Stimulated activated CD4-positive, alpha-beta T cell treated with anti-CD3 and anti-CD28 coated beads, Interleukin-1b, Interleukin-23, amount 100 ng/mL, for 24 hours (primary cell): ENCODE measurements at regions not wholly inside any gene's neighbourhood (a gene's known extent, or its start where the extent isn't known, plus 50 kb on each side); places are given as distances from the start of the nearest gene placed in this dataset.

Experiments
- DNase-seq, 4 experiments: peaks; one replicate each; pipeline ENCODE4 v3.0.0-alpha.2; 2020; ENCODE audit warnings: low read depth in 4 of 4, low spot score in 1 of 4

DNA sequence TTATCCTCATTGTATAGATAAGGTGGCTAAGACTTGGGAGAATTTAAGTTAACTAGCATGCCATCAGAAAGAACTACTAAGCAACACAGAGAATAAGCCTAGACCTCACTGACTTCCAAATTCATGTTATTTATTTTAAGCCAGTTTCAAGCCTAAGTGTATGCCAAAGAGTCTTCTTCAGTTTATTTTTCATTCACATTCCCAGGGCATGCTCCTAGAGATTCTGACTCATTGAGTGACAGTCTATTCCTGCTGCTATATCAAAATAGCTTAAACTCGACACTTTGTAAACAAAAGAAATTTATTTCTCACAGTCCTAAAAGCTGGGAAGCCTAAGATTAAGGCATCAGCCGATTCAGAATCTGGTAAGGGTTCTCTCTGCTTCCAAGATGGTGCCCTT lies 467.1 kb downstream of the MBD2 start:
- no peak for DNase-seq

DNA sequence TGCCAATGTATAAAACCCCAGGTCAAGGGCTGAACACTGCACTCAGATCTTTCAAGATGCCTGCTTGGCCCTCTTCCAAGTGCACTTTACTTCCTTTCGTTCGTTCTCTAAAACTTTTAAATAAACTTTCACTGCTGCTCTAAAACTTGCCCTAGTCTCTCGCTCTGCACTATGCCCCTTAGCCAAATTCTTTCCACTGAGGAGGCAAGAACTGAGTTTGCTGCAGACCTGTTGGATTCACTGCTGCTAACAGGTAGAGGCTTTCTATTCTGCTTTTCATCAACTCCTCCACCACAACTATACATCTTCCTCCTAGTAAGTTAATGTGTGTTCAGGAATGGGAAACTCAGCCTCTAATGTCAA lies 467.9 kb downstream of the MBD2 start:
- DNase-seq = no peak

DNA sequence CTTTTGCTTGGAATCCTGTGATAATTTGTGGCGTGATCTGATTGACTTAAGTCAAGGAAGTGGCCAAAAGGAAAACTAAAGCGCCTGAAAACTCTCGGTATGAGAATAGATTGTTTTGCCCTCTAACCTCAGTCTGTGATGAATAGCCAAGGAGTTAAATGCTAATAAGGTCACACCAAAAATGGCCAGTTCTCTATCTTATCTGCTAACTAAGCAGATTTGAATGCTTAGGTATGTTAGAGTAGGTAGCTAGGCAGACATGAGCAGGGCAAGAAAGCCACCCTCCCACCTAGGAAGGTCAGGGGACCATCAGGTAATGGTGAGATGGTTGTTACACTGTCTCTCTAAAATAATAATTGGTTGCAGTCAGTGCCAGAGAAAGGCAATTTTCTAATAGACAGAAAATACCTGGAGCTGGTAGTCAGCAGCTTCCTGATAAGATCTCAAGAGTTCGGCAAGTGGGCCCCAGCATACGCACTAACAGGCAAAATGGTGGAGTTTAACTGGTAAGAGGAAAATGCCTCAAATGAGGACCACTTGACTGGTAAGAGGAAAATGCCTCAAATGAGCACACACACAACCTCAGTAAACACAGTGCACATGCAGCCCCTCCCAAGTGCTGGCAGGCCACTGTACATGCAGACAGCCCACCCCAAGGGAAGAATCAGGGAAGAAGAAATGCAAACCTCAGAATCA lies 468.4 kb downstream of the MBD2 start:
- DNase-seq = no peak

DNA sequence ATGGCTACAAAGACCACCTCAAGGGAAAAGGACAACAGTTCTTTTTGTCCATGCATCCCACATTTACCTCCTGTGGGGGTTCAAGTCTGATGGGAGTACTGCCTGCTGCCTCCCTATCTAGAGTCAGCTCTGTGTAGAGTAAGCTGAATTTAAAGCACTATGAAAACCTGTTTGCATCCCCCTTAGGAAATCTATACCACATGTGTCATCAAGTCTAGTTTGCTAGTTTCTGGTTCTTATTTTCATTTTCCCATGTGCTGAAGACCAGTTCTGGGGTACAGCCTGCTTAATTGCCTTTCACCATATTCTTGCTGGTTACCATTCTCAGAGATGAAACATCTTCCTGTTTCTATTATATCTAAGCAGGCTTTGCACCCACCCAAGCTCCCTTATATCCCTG lies 470.3 kb downstream of the MBD2 start:
- DNase-seq = no peak

DNA sequence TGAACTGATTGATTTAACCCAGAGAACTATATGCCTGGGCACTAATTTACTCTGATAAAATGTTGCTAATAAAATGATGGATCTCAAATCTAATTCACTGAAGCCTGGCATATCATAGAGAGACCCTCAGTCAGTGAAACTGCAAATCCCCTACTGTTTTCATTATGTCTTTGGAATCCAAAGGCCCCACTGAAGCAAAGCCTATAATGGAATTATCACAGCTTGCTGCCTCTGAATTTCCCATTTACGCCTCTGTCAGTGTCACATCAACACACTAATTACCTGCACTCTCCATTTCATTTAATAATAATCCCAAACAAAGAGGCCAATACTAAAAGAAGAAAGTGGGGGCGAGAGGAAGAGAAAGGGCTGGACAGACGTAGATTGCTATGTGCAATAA lies 470.9 kb downstream of the MBD2 start:
- no peak for DNase-seq

DNA sequence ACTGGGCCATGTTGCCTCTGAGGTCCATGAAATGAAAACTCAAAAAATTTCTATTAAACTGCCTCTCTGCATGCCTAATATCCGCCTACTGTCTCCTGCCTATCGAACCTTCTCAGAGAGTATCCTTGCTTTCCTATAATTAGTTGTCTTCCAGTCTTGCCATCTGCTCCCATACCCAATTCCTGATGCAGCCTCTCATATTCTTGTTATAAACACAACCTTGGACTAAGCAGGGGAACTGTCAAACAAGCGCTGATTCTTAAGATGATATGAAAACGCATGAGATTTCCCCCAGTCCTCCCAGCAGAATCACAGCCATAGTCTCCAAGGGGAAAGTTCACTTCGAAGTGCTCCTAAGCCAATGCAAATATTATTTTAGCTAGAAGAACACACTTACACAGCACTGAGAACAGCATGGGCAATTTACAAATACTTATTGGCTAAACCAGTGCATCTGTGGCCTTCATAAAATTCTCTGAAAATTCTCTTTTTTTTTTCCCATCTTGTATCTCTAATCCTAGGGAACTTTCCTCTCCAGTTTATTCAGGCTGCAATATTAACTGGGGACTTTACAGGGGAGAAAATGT lies 471.6 kb downstream of the MBD2 start:
- DNase-seq = no peak

GRCh38 chr18:53749766-53750165 lies 474.7 kb downstream of the MBD2 start:
- no peak for DNase-seq

DNA sequence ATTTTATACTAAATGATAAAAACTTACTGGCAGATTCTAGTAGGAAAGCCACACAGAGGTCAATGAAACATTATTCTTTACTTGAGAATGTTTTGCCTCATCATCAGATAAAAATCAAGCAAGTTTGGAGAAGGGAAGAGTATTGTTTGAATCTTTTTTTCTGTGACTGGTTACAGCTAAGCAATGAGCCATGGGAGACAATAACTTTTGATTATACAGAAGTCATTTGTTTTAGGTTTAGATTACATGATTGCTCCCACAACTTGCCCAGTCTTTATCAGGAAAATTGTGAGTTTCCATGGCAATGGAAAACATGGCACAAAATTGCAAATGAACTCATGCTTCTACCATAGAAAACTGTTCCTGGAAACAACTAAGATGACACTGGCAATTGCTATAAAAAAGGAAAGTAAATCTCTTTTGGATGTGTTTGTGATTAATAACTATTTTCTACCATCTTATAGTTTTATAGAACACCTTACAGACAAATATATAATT lies 476.8 kb downstream of the MBD2 start:
- DNase-seq = no peak

- DNase-seq = no peak
Measured at GRCh38 chr18:53747210-53747609, 477.3 kb downstream of the MBD2 start.

DNA sequence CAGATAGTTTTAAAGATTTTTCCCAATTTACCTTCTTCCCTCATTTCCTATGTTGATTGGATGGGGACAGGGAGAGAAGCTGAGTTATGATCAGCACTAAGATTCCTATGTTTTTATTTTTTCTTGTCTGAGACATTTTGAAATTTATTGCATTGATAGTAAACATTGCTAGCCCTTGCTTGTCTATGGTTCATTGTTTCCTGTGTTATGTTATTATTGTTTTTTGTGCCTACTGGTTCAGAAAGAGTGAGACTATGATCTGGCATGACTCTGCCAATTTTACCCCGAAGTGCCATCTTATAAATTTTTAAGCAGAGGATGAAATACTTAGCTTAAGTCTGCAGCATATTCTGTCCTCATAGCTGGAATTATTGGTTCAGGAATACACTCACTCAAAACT lies 478.5 kb downstream of the MBD2 start:
- DNase-seq = no peak

GRCh38 chr18:53745224-53745967 lies 479.1 kb downstream of the MBD2 start:
- DNase-seq = no peak

DNA sequence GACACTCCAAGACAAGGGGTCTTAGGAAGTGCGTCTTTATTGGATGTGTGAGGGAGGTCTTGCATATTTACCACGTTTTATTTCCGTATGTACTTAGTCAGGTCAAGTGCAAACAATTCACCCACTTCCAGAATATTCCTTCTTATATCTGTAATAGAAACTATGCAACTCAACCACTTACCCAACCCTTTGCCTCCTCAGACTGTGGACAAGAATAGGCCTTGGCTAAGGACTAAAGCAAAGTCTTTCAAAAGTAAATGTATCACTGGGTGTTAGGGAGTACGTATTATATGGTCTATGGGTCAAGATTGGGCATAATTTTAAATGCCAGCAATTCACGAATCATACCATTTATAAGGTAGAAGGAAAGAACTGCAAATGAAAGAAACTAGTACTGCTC lies 484.8 kb downstream of the MBD2 start:
- no peak for DNase-seq

DNA sequence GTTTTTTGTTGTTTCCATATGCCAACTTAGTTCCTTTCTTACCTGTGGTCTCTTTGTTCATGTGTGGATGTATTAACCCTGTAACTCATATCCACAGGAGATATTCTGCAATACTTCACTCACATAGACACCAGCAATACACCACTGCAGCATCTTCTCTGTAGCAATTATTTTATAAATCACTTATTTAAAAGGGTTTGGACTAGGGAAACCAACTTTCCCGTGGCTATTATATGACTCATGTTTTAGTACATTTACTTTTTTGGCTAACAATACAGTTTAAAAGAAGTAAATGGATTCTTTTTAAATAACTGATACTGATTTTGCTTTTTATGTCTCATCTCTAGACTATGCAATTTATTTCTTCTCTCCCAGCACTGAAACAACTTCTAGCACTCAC lies 488.9 kb downstream of the MBD2 start:
- no peak for DNase-seq

DNA sequence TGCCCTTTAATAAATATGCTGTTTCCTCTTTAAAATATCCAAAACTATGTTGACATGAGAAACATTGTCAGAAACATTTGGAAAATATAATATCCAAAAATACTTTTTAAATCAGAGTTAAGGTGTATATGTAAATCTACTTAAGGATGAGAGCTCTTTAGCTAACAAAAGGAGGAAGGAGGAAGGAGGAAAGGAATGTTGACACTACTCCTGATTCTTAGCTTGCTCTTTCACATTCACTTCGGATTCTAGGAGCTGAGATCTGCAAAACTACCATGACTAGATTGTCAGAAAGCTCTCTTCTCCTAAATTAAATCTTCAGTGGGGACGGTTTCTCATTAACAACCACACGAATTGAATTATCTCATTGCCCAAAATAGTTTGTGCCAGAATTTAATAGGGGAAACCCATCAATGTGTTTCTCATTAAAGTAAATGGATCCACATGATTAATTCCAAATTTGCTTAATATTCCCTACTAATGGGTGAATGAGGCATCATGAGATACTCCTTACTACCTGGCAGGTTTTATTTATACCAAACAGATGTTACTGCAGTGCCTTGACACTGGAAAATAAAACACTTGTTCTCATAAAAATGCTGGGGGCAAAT lies 509.1 kb downstream of the MBD2 start:
- no peak for DNase-seq

- DNase-seq = no peak
Measured at GRCh38 chr18:53710080-53710479, 514.4 kb downstream of the MBD2 start.

- DNase-seq = no peak
Measured at GRCh38 chr18:53702480-53702879, 522.0 kb downstream of the MBD2 start.

- no peak for DNase-seq
Measured at GRCh38 chr18:53701697-53702096, 522.8 kb downstream of the MBD2 start.

DNA sequence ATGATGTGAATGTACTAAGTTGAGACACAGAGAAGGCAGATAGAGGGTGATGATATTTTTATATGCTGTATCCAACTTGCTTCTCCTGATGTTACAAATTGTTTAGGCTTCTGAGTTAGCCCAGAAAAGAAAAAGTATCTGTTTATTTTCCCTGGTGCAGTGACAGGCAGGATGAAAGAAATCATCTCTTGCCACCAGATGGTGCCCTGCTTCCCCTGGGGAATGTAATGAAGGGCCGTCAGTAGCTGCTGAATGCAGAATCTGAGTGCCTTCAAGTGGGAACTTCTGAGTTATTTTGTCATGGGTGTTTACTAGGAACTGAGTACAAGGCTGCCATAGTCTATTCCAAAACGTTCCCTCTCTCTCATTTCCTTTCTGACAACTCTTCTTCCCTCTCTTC lies 525.6 kb downstream of the MBD2 start:
- no peak for DNase-seq

- DNase-seq = no peak
Measured at GRCh38 chr18:53689886-53690285, 534.6 kb downstream of the MBD2 start.

GRCh38 chr18:53686965-53687364 lies 537.5 kb downstream of the MBD2 start:
- DNase-seq = no peak

- DNase-seq = no peak
Measured at GRCh38 chr18:53682796-53683195, 541.7 kb downstream of the MBD2 start.

DNA sequence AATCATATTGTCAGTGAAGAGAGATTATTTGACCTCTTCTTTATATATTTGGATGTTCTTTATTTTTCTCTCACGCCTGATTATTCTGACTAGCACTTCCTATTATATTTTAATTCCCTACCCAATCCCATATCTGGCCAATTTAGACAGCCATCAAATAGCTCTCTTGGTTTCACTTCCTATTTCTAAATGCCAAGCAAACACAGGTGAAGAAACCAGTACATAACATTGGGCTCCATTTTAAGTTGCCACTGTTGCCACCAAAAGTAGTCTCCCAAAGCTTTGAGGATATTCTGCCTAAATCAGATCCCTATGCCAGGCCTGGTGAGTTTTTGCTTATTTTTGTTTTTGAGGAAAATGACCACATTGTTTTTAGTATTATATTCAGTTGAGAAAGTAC lies 547.0 kb downstream of the MBD2 start:
- DNase-seq = no peak
